ENCODE measurements at regions not wholly inside any gene's neighbourhood (a gene's known extent, or its start where the extent isn't known, plus 50 kb on each side); places are given as distances from the start of the nearest gene placed in this dataset.

GRCh38 chr15:77550301-77551251 lies 82.1 kb downstream of the LINGO1 start:
- H3K27me3 ChIP-seq, result no peaks in the 10 kb centered on the region
- 88 to 89% methylated on average over 13 of the region's 13 CpGs for WGBS, 2 donors
- ATAC-seq, result no peak

GRCh38 chr15:77549576-77550288 lies 83.0 kb downstream of the LINGO1 start:
- Histone ChIP-seq H3K9me3 (peaks cover 0 to 4% (median 0%) of the 10 kb centered on the region in 11 donors), H3K4me1 (peaks cover 0 to 16% (median 9%) of the 10 kb centered on the region in 9 donors), H3K27ac (no peak overlapping the region), H3K36me3 (no peaks in the 10 kb centered on the region), H3K4me3 (no peak overlapping the region), H3K27me3 (no peaks in the 10 kb centered on the region)
- 96 to 98% methylated on average over 5 of the region's 5 CpGs for WGBS, 2 donors
- intact Hi-C loops (cut with DNase I), result loop anchor here in 7 of 10 donors (5.0 to 10.0 kb wide), 6 partner anchors 432 to 532 kb away; no protein-coding TSS in a partner anchor
- no peak for TF ChIP-seq CTCF (IDR thresholded peaks at IDR 0.05)
- ATAC-seq (no peak), DNase-seq (no peak)

More at GRCh38 chr15:77550301-77551251, 82.1 kb downstream of the LINGO1 start:
- peaks cover 0 to 4% (median 0%) of the 10 kb centered on the region in 11 donors for H3K9me3 ChIP-seq
- H3K36me3 ChIP-seq, result no peaks in the 10 kb centered on the region
- intact Hi-C loops (cut with DNase I), result no loop called here
- DNase-seq, result no peak
- H3K4me3 ChIP-seq, result no peak overlapping the region
- no peak for TF ChIP-seq CTCF (IDR thresholded peaks at IDR 0.05)
- H3K27ac ChIP-seq, result no peak overlapping the region
- H3K4me1 ChIP-seq, result peaks cover 0 to 13% (median 9%) of the 10 kb centered on the region in 9 donors

GRCh38 chr15:77548589-77549557 lies 83.8 kb downstream of the LINGO1 start:
- Histone ChIP-seq H3K4me3 (no peak overlapping the region), H3K27ac (no peak overlapping the region), H3K9me3 (peaks cover 0 to 4% (median 0%) of the 10 kb centered on the region in 11 donors), H3K36me3 (no peaks in the 10 kb centered on the region), H3K27me3 (no peaks in the 10 kb centered on the region), H3K4me1 (peaks cover 0 to 17% (median 10%) of the 10 kb centered on the region in 9 donors)
- intact Hi-C loops (cut with DNase I), result loop anchor here in 7 of 10 donors (5.0 to 10.0 kb wide), 6 partner anchors 432 to 532 kb away; no protein-coding TSS in a partner anchor
- no peak for ATAC-seq
- WGBS, 2 donors, result 85 to 88% methylated on average over 23 of the region's 23 CpGs
- TF ChIP-seq CTCF (IDR thresholded peaks at IDR 0.05), result no peak
- DNase-seq, result no peak
